Skeletal muscle tissue (tissue), 3 donors: ENCODE measurements at regions not wholly inside any gene's neighbourhood (a gene's known extent, or its start where the extent isn't known, plus 50 kb on each side); places are given as distances from the start of the nearest gene placed in this dataset.

Experiments
- H3K27ac ChIP-seq: one replicate; pipeline ENCODE4 v1.7.0; 2013; ENCODE audit warnings: mild to moderate bottlenecking, low read depth, low read length, inconsistent platforms
- H3K27me3 ChIP-seq, 3 donors: one replicate each; pipeline ENCODE4 v1.7.0; 2013; ENCODE audit warnings: low read length in 3 of 3; ENCODE audit not compliant: control insufficient read depth in 3 of 3, insufficient read depth in 3 of 3
- H3K36me3 ChIP-seq, 3 donors: one replicate each; pipeline ENCODE4 v1.7.0; 2013; ENCODE audit warnings: low read length in 3 of 3; ENCODE audit not compliant: control insufficient read depth in 3 of 3, insufficient read depth in 3 of 3
- H3K4me1 ChIP-seq, 3 donors: one replicate each; pipeline ENCODE4 v1.7.0; 2013; ENCODE audit warnings: low read length in 3 of 3, mild to moderate bottlenecking in 3 of 3; ENCODE audit not compliant: control insufficient read depth in 3 of 3, insufficient read depth in 3 of 3
- H3K4me3 ChIP-seq, 3 donors: one replicate each; pipeline ENCODE4 v1.7.0; 2013; ENCODE audit warnings: low read length in 3 of 3
- H3K9ac ChIP-seq, 3 donors: one replicate each; pipeline ENCODE4 v1.7.0; 2013; ENCODE audit warnings: low read length in 3 of 3, mild to moderate bottlenecking in 3 of 3, moderate library complexity in 2 of 3, low read depth in 1 of 3
- H3K9me3 ChIP-seq, 3 donors: one replicate each; pipeline ENCODE4 v1.7.0; 2013; ENCODE audit warnings: low read length in 3 of 3; ENCODE audit not compliant: control insufficient read depth in 3 of 3
- donor health status: Osteomylitis.

DNA sequence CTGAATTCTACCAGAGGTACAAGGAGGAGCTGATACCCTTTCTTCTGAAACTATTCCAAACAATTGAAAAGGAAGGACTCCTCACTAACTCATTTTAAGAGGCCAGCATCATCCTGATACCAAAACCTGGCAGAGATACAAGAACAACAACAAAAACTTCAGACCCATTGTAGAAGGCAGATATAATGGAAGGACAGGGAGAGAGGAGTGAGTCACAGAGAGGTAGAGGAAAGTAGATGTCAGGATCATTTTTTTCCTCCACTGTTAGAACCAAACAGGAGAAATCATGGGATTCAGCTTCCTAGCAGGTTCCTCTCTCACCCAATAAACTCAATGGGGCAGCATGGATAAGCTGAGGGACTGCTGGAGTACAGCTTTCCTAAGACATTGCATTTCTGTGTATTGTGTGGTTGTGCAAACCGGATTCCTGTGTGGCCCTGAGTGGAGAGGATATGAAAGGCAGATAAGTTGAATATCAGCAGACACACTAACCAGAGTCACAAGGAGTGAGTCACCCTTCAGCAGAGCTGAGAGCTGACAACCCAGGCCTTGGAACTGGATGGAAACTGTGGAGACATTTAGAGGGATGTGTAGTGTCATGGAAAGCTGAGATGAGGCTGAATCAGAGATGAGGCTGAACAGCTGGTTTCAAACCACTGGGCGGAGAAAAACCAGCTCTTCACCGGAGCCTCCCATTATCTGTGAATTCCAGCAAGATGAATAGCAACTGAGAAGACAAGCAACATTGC is 60.9 kb upstream of the MMADHC start:
- Histone ChIP-seq H3K27ac (no peak overlapping the region), H3K4me3 (no peak overlapping the region), H3K9ac (no peak overlapping the region), H3K4me1 (no peaks in the 10 kb centered on the region), H3K9me3 (no peaks in the 10 kb centered on the region), H3K27me3 (no peaks in the 10 kb centered on the region), H3K36me3 (no peaks in the 10 kb centered on the region)

DNA sequence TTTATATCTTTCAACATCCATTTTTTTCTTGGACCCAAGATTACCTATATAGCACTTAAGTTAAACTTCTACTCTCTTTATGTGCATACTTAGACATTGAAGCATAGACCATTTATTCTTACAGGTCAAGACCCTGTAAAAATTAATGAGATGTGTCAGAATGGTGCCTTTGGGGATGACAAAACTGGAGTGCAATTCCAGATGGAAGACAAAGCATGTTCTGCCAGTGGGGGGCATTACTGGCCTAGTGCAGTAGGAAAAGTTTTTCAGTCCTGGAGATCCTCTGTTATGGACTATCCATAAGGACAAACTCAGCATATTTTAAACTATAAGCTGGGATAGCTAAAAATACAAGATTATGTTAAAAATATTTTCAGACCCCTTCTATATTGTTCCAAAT is 57.8 kb upstream of the MMADHC start:
- Histone ChIP-seq H3K4me3 (no peak overlapping the region), H3K9me3 (no peaks in the 10 kb centered on the region), H3K9ac (no peak overlapping the region), H3K36me3 (no peaks in the 10 kb centered on the region), H3K27me3 (no peaks in the 10 kb centered on the region), H3K27ac (no peak overlapping the region), H3K4me1 (no peaks in the 10 kb centered on the region)
